HepG2 (cell line): ENCODE measurements at regions not wholly inside any gene's neighbourhood (a gene's known extent, or its start where the extent isn't known, plus 50 kb on each side); places are given as distances from the start of the nearest gene placed in this dataset.

Experiments used
- CTCF ChIP-seq: sonication (generic); formaldehyde crosslinking; IDR thresholded peaks from 2 replicates; pipeline ENCODE4 v1.5.0; 2020; ENCODE audit warnings: mild to moderate bottlenecking, missing genetic modification reagents, moderate library complexity
- EHMT2 ChIP-seq: fragments of 200-600 bp; sonication (generic); IDR thresholded peaks from 2 replicates; pipeline ENCODE4 v1.7.0; 2017; ENCODE audit warnings: antibody characterized with exemption, low read depth, low read length, borderline replicate concordance
- FOXA3 ChIP-seq: IDR thresholded peaks from 2 replicates; pipeline ENCODE4 v1.6.1; 2016; ENCODE audit warnings: missing genetic modification reagents, missing compliant biosample characterization
- GABPA ChIP-seq, 2 experiments: IDR thresholded peaks; 2 replicates each; pipeline ENCODE4 v1.6.1; 2011 to 2016; ENCODE audit warnings: low read depth in 2 of 2, low read length in 1 of 2, missing biosample characterization in 1 of 2, missing genetic modification characterization in 1 of 2
- JUN ChIP-seq: sonication (generic); formaldehyde crosslinking; IDR thresholded peaks from 2 replicates; pipeline ENCODE4 v1.4.0; 2020; ENCODE audit warnings: mild to moderate bottlenecking, missing genetic modification reagents
- MED1 ChIP-seq: sonication (generic); formaldehyde crosslinking; IDR thresholded peaks from 2 replicates; pipeline ENCODE4 v1.4.0; 2020; ENCODE audit warnings: missing genetic modification reagents
- SNAI1 ChIP-seq: sonication (generic); formaldehyde crosslinking; IDR thresholded peaks from 2 replicates; pipeline ENCODE4 v1.5.0; 2020; ENCODE audit warnings: mild to moderate bottlenecking, missing genetic modification reagents, borderline replicate concordance
- STAT6 ChIP-seq: sonication (generic); formaldehyde crosslinking; IDR thresholded peaks from 2 replicates; pipeline ENCODE4 v1.4.0; 2020; ENCODE audit warnings: missing genetic modification reagents, mild to moderate bottlenecking, borderline replicate concordance
- TERF1 ChIP-seq: sonication (generic); formaldehyde crosslinking; IDR thresholded peaks from 2 replicates; pipeline ENCODE4 v1.8.0; 2022; ENCODE audit warnings: mild to moderate bottlenecking, missing genetic modification reagents, moderate library complexity
- TFAP4 ChIP-seq: sonication (generic); IDR thresholded peaks from 2 replicates; pipeline ENCODE4 v1.6.1; 2016; ENCODE audit warnings: low read depth, borderline replicate concordance
- ZNF142 ChIP-seq: sonication (generic); formaldehyde crosslinking; IDR thresholded peaks from 2 replicates; pipeline ENCODE4 v1.4.0; 2020; ENCODE audit warnings: missing genetic modification reagents
- ZNF292 ChIP-seq: sonication (generic); formaldehyde crosslinking; IDR thresholded peaks from 2 replicates; pipeline ENCODE4 v1.8.1; 2022; ENCODE audit warnings: mild to moderate bottlenecking, low read depth, missing genetic modification reagents, borderline replicate concordance
- ZNF660 ChIP-seq: sonication (generic); formaldehyde crosslinking; IDR thresholded peaks from 2 replicates; pipeline ENCODE4 v1.5.1; 2020; ENCODE audit warnings: mild to moderate bottlenecking, low read depth, missing genetic modification reagents, borderline replicate concordance

GRCh38 chr4:72827968-72828367, 241.5 kb downstream of the COX18 start:
- no peak for TF ChIP-seq ZNF142 (CRISPR knock-in tag)
- TF ChIP-seq ZNF292 (CRISPR knock-in tag): no peak
- no peak for TF ChIP-seq ZNF660 (CRISPR knock-in tag)
- no peak for TF ChIP-seq FOXA3
- TF ChIP-seq STAT6 (CRISPR knock-in tag): no peak
- TF ChIP-seq EHMT2: no peak
- TF ChIP-seq CTCF: no peak
- TF ChIP-seq SNAI1 (CRISPR knock-in tag): no peak
- no peak for TF ChIP-seq TFAP4
- no peak for TF ChIP-seq GABPA (IDR thresholded peaks at IDR 0.05; ENCODE audit: low read depth, low read length)
- TF ChIP-seq GABPA (CRISPR knock-in tag; IDR thresholded peaks at IDR 0.05; ENCODE audit: low read depth): no peak
- TF ChIP-seq TERF1 (CRISPR knock-in tag): no peak
- TF ChIP-seq JUN (CRISPR knock-in tag): no peak
- TF ChIP-seq MED1 (CRISPR knock-in tag): no peak
